ENCODE measurements at regions not wholly inside any gene's neighbourhood (a gene's known extent, or its start where the extent isn't known, plus 50 kb on each side); places are given as distances from the start of the nearest gene placed in this dataset.

GRCh38 chr5:2801577-2802525 lies 50.4 kb upstream of the IRX2 start:
- DNase-seq (ENCODE audit: low read depth in 4 of 4, low spot score in 3 of 4), result no peak

Data from right renal pelvis (tissue), 4 donors.